ENCODE measurements at regions not wholly inside any gene's neighbourhood (a gene's known extent, or its start where the extent isn't known, plus 50 kb on each side); places are given as distances from the start of the nearest gene placed in this dataset.

DNA sequence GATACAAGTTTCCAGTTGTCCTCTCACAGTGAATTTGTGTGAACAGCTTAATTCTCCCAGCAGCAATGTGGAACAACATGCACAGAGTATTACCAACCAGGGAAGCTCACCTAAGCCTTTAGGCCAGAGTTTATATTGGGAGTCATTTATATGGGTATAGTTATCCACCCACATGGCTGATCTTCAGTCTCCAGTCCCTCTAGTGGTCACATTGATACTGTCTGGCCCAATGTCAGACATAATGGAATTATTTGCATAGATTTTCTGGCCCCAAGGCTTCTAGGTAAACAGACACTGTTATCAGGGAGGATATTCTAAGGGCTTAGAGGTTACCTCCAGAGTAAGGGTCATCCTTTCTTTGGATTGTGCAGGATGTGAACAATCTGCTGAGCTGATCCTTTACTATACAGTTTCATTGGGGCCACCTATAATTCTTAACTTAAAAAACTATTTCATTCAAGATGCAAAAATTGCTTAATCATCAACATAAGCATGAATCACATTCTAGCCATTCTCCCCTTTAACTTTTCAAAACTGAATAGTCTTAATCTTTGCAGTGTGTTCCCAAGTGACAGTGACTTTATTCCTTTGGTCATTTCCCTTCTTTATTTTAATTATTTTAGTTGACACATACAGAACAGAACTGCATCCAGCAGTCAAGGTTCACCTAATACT lies 210.9 kb downstream of the LTN1 start:
- peak; percentile 7 for DNase-seq

DNA sequence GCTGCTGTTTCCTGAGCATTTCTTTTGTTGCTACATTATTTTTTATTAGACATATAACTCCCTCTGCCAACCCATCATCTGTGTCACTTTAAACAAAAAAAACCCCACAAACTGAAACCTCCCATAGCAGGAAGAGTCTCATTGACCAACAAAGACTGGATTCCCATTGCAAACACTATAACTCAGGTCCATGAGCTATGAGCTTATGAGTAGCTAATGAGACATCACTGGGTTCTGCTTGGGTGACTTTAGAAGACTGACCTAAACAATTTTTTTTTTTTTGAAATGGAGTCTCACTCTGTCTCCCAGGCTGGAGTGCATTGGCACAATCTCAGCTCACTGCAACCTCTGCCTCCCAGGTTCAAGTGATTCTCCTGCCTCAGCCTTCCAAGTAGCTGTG lies 212.8 kb downstream of the LTN1 start:
- DNase-seq, result no peak

- no peak for DNase-seq
Measured at GRCh38 chr21:28776251-28776650, 216.4 kb downstream of the LTN1 start.

GRCh38 chr21:28775071-28775470 lies 217.6 kb downstream of the LTN1 start:
- no peak for DNase-seq

GRCh38 chr21:28773036-28773435 lies 219.6 kb downstream of the LTN1 start:
- no peak for DNase-seq

- DNase-seq, result no peak
Measured at GRCh38 chr21:28771790-28772501, 220.7 kb downstream of the LTN1 start.

- no peak for DNase-seq
Measured at GRCh38 chr21:28770867-28771661, 221.6 kb downstream of the LTN1 start.

DNA sequence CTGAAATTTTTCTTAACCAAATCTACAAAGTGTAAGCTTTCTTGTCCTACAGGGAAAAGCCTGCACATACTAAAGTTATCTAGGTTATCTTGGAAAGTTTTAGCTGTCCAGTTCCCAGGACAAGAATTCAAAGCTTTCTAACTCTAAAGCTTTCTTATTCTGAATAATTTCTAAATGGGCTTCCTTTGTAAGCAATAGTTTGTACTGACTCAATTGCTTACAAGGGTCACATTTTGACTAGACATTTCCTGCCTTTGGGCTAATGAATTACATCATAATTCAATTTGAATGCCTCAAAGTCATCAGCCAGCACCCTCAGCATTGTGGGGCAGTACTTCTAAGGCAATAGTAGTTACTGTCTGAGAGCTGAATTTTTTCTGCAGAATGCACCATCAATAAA lies 223.0 kb downstream of the LTN1 start:
- DNase-seq, result no peak

DNA sequence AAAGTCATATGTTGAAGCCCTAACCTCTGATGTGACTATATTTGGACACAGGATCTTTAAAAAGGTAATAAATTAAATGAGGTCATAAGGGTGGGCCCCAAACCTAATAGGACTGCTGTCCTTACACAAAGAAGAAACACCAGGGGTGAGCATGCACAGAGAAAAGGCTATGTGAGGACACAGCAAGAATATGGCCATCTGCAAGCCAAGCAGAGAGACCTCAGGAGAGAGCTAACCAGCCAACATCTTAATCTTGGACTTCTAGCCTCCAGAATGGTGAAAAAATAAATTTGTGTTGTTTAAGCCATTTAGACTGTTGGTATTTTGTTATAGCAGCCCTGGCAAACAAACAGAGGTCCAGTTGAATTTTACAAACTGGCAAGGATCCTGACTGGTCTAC lies 223.9 kb downstream of the LTN1 start:
- DNase-seq, result no peak

DNA sequence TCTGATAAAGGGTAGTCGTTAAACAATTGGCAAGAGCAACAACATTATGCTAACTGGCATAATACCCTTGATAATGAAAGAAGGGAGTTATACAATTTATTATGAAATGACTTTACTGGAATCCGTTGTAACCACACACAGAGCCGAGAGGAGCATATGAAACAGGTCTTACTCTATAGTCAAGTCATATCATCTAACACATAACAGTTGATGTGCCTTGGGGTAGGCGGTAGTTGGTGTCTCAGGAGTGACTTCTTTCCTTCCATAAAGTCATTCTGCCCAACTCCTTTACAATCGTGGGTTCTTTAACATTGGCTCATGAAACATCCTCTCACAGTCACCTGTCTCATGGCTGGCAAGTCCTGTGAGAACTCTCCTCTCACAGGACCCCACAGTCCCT lies 225.2 kb downstream of the LTN1 start:
- DNase-seq, result no peak

GRCh38 chr21:28763809-28764418 lies 228.8 kb downstream of the LTN1 start:
- no peak for DNase-seq

- DNase-seq, result no peak
Measured at GRCh38 chr21:28762357-28762735, 230.3 kb downstream of the LTN1 start.

- no peak for DNase-seq
Measured at GRCh38 chr21:28761674-28762356, 230.9 kb downstream of the LTN1 start.

- no peak for DNase-seq
Measured at GRCh38 chr21:28758883-28759242, 233.8 kb downstream of the LTN1 start.

DNA sequence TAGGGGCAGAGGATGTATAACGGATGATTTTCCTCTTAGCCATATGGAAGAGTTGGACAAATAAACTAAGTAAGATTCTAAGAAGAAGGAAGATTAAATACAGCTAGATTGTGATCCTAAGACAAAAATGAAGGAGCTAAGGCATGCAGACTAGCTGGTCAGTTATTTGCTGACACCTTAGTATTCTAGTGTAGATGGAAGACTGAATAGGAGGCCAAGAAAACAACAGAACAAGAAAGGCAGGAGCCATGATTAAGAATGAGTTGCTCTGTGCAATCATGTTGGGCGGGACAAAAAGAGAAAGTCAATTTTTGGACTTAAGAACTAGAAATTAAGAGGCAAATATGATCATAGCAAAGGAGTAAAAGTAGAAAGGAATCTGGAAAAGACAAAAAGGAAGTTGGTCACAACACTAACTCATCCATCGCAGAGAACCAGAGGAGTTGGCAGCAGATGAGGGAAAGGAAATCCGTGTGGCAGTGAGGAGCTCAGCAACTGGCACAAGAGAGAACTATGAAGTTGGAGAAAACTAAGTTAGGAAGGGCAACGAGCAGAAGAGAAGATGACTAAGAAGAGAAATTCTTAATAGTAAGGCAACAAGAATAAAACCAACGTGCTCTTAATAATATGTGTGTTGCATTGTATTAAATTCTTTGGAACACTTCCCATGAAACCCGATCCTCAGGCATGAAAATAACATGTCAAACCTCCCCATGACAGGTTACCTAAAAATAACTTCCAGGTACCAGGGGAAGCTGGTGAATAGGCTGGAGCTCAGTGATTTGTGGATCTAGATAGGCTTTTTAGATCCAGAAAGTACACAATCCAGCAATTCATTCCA lies 234.4 kb downstream of the LTN1 start:
- no peak for DNase-seq

- no peak for DNase-seq
Measured at GRCh38 chr21:28754862-28755261, 237.8 kb downstream of the LTN1 start.

DNA sequence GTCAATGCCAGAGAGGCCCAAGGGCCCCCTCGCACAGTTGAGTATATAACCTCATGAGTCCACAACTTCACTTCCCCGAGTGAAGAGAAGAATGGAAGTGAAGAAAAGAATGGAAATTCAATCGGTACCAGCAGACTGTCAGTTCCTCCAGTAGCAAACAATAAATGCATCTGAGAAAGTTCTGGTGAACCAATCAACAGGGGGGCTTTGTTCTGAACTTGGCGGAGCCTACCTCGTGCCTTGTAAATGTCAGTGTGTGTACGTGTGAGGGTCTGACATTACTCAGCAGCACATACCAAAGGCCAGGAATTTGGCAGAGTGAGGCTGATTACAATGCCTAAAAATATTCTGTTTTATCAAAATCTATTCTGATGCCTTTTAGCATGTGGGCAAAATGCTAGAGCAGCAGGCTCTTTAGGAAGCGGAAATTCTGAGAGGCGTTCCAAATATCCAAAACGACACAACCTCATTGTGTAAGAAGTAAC lies 238.5 kb downstream of the LTN1 start:
- DNase-seq, result no peak

DNA sequence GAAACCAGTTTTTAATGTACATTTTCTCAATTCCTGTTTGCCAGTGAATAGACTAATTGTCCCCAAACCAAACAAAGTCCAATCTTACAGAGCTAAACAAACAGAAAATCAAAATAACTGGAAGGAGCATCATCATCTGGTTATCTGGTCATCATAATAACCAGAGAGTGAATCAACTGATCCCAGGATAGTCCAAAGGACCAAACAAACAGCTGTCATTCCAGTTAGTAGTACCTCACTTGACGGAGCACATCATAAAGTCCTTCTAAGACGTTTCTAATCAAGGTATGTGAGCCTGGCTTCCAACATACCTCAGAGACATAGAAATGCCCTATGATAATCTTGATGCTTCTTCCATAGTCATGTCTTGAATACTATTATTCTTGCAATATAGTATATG lies 240.5 kb downstream of the LTN1 start:
- DNase-seq, result no peak

DNA sequence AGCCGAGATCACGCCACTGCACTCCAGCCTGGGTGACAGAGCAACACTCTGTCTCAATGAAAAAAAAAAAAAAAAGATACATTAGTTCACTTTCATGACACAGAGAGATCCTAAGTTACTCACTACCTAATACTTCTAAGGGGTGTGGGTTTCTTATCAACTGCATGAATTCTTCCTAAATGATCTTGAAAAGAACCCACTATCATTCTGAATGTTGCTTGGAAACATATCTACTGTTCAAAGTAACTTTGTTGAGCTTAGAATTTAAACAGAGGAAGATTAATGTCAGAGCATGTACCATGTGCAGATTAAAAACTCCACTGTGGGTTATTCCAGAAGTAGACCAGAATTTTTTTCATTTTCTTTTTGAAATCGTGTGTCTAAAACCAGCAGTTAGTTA lies 241.5 kb downstream of the LTN1 start:
- no peak for DNase-seq

- DNase-seq, result no peak
Measured at GRCh38 chr21:28750565-28750964, 242.1 kb downstream of the LTN1 start.

DNA sequence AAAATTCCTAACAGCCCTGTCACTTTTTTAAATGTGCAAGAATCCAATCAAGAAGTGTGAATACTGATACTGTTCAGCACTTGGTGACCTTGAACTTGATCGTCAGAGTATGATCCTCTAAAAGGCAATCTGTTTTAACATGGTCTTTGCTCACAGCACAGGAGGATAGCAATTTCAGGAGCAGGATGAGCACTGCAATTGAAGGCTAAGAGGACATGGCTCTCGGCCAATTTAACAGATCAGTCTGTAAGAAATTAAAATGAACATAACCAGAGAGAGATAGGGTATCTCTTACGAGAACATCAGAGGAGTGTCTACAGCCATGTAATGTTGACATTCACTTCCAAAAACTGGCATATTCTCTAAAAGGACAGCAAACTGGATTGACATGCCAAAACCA lies 243.1 kb downstream of the LTN1 start:
- DNase-seq, result no peak

GRCh38 chr21:28747464-28747863 lies 245.2 kb downstream of the LTN1 start:
- no peak for DNase-seq

Data from NCI-H1694 (cell line).